ENCODE measurements at regions not wholly inside any gene's neighbourhood (a gene's known extent, or its start where the extent isn't known, plus 50 kb on each side); places are given as distances from the start of the nearest gene placed in this dataset.

GRCh38 chr1:209335178-209335577 is 248.3 kb upstream of the CAMK1G start (continued):
- no peak for TF ChIP-seq REST (IDR thresholded peaks at IDR 0.05; ENCODE audit: unreplicated experiment)
- TF ChIP-seq JUNB (IDR thresholded peaks at IDR 0.05; ENCODE audit: unreplicated experiment), result no peak
- TF ChIP-seq STAT1 (IDR thresholded peaks at IDR 0.05; ENCODE audit: unreplicated experiment), result no peak
- TF ChIP-seq ZNF114 (CRISPR knock-in tag; IDR thresholded peaks at IDR 0.05), result no peak
- TF ChIP-seq ZNF331 (CRISPR knock-in tag; IDR thresholded peaks at IDR 0.05; ENCODE audit: low read depth), result no peak
- TF ChIP-seq CTCF (conservative IDR thresholded peaks at IDR 0.05; ENCODE audit: low read depth in 2 of 2), result peak; percentile 83 to 85
- no peak for TF ChIP-seq EZH2phosphoT487 (IDR thresholded peaks at IDR 0.05; ENCODE audit: unreplicated experiment)
- TF ChIP-seq POLR2AphosphoS5 (IDR thresholded peaks at IDR 0.05; ENCODE audit: low read depth), result no peak
- 0 out of 2 replicates have a peak, but pooled peaks have one; percentile 6 for TF ChIP-seq CREB1 (CRISPR knock-in tag; IDR thresholded peaks at IDR 0.05; ENCODE audit: low read depth)

GRCh38 chr1:209341146-209341545 is 242.4 kb upstream of the CAMK1G start:
- no peak for ATAC-seq
- H3K27ac ChIP-seq (ENCODE audit: low read depth), result no peak overlapping the region
- TF ChIP-seq, protein P1, sequence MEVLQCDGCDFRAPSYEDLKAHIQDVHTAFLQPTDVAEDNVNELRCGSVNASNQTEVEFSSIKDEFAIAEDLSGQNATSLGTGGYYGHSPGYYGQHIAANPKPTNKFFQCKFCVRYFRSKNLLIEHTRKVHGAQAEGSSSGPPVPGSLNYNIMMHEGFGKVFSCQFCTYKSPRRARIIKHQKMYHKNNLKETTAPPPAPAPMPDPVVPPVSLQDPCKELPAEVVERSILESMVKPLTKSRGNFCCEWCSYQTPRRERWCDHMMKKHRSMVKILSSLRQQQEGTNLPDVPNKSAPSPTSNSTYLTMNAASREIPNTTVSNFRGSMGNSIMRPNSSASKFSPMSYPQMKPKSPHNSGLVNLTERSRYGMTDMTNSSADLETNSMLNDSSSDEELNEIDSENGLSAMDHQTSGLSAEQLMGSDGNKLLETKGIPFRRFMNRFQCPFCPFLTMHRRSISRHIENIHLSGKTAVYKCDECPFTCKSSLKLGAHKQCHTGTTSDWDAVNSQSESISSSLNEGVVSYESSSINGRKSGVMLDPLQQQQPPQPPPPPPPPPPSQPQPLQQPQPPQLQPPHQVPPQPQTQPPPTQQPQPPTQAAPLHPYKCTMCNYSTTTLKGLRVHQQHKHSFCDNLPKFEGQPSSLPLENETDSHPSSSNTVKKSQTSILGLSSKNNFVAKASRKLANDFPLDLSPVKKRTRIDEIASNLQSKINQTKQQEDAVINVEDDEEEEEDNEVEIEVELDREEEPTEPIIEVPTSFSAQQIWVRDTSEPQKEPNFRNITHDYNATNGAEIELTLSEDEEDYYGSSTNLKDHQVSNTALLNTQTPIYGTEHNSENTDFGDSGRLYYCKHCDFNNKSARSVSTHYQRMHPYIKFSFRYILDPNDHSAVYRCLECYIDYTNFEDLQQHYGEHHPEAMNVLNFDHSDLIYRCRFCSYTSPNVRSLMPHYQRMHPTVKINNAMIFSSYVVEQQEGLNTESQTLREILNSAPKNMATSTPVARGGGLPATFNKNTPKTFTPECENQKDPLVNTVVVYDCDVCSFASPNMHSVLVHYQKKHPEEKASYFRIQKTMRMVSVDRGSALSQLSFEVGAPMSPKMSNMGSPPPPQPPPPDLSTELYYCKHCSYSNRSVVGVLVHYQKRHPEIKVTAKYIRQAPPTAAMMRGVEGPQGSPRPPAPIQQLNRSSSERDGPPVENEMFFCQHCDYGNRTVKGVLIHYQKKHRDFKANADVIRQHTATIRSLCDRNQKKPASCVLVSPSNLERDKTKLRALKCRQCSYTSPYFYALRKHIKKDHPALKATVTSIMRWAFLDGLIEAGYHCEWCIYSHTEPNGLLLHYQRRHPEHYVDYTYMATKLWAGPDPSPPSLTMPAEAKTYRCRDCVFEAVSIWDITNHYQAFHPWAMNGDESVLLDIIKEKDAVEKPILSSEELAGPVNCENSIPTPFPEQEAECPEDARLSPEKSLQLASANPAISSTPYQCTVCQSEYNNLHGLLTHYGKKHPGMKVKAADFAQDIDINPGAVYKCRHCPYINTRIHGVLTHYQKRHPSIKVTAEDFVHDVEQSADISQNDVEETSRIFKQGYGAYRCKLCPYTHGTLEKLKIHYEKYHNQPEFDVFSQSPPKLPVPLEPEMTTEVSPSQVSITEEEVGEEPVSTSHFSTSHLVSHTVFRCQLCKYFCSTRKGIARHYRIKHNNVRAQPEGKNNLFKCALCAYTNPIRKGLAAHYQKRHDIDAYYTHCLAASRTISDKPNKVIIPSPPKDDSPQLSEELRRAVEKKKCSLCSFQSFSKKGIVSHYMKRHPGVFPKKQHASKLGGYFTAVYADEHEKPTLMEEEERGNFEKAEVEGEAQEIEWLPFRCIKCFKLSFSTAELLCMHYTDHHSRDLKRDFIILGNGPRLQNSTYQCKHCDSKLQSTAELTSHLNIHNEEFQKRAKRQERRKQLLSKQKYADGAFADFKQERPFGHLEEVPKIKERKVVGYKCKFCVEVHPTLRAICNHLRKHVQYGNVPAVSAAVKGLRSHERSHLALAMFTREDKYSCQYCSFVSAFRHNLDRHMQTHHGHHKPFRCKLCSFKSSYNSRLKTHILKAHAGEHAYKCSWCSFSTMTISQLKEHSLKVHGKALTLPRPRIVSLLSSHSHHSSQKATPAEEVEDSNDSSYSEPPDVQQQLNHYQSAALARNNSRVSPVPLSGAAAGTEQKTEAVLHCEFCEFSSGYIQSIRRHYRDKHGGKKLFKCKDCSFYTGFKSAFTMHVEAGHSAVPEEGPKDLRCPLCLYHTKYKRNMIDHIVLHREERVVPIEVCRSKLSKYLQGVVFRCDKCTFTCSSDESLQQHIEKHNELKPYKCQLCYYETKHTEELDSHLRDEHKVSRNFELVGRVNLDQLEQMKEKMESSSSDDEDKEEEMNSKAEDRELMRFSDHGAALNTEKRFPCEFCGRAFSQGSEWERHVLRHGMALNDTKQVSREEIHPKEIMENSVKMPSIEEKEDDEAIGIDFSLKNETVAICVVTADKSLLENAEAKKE (CRISPR knock-in tag; IDR thresholded peaks at IDR 0.05), result no peak
- no peak for TF ChIP-seq CTCF (conservative IDR thresholded peaks at IDR 0.05; ENCODE audit: low read depth in 2 of 2)
- no peak for TF ChIP-seq STAT1 (IDR thresholded peaks at IDR 0.05; ENCODE audit: unreplicated experiment)

More at GRCh38 chr1:209341146-209341545, 242.4 kb upstream of the CAMK1G start:
- Mint-ChIP-seq H3K4me1 (peaks cover 11% of the 10 kb centered on the region), H3K9me3 (no peaks in the 10 kb centered on the region), H3K36me3 (ENCODE audit: low read depth) (no peaks in the 10 kb centered on the region), H3K4me3 (no peak overlapping the region), H3K27me3 (ENCODE audit: insufficient read depth, low read depth, poor library complexity) (no peaks in the 10 kb centered on the region), H3K27ac (no peak overlapping the region)
- H3K27me3 ChIP-seq (ENCODE audit: insufficient read depth), result no peaks in the 10 kb centered on the region
- H3K4me2 ChIP-seq, result no peak overlapping the region
- H2AFZ ChIP-seq, result peak overlapping the region; percentile 87
- H3K79me2 ChIP-seq (replicated peaks; ENCODE audit: insufficient read depth), result no peaks in the 10 kb centered on the region
- H3K9me2 ChIP-seq (ENCODE audit: insufficient read depth), result peaks cover 5% of the 10 kb centered on the region; the same call in 1 of the 2 replicates
- H3K4me1 ChIP-seq (ENCODE audit: insufficient read depth), result no peaks in the 10 kb centered on the region
- H3K4me3 ChIP-seq, result no peak overlapping the region
- no peaks in the 10 kb centered on the region for H4K20me1 ChIP-seq (replicated peaks; ENCODE audit: insufficient read depth)
- H3F3A ChIP-seq (replicated peaks; ENCODE audit: low read depth), result no peaks in the 10 kb centered on the region
- no peak for DNase-seq (ENCODE audit: low spot score)
- no peaks in the 10 kb centered on the region for H3K36me3 ChIP-seq (ENCODE audit: insufficient read depth)

Data from GM23338 (cell line).